GM23338 (cell line): ENCODE measurements at regions not wholly inside any gene's neighbourhood (a gene's known extent, or its start where the extent isn't known, plus 50 kb on each side); places are given as distances from the start of the nearest gene placed in this dataset.

ENCODE experiments used
- ATAC-seq: fragments of 200-7000 bp; cut with Tn5 transposase; 3 replicates; pipeline ENCODE4 v1.9.1; 2020
- DNase-seq: peaks from one replicate; pipeline ENCODE4 v3.0.0-alpha.2; 2015; ENCODE audit warnings: low spot score
- H2AFZ ChIP-seq: fragments of 200-600 bp; sonication (generic); 2 replicates; pipeline ENCODE4 v1.8.0; 2016; ENCODE audit warnings: antibody characterized with exemption, mild to moderate bottlenecking, moderate library complexity
- H3F3A ChIP-seq: fragments of 200-600 bp; sonication (generic); replicated peaks from 2 replicates; pipeline ENCODE4 v1.8.0; 2017; ENCODE audit warnings: antibody characterized with exemption, mixed run types, low read depth
- H3K27ac ChIP-seq: fragments of 200-600 bp; sonication (generic); 2 replicates; pipeline ENCODE4 v1.6.1; 2016; ENCODE audit warnings: low read depth
- H3K27me3 ChIP-seq: fragments of 200-600 bp; sonication (generic); 2 replicates; pipeline ENCODE4 v1.8.0; 2016; ENCODE audit warnings: mild to moderate bottlenecking, mixed run types, moderate library complexity; ENCODE audit not compliant: insufficient read depth
- H3K36me3 ChIP-seq: fragments of 200-600 bp; sonication (generic); 2 replicates; pipeline ENCODE4 v1.8.0; 2016; ENCODE audit warnings: mild to moderate bottlenecking; ENCODE audit not compliant: insufficient read depth
- H3K4me1 ChIP-seq: fragments of 200-600 bp; sonication (generic); 2 replicates; pipeline ENCODE4 v1.8.0; 2016; ENCODE audit warnings: mild to moderate bottlenecking, moderate library complexity; ENCODE audit not compliant: insufficient read depth
- H3K4me2 ChIP-seq: fragments of 200-600 bp; sonication (generic); 2 replicates; pipeline ENCODE4 v1.7.1; 2017; ENCODE audit warnings: mixed run types
- H3K4me3 ChIP-seq: fragments of 200-600 bp; sonication (generic); 2 replicates; pipeline ENCODE4 v1.6.1; 2016; ENCODE audit warnings: mixed run types
- H3K79me2 ChIP-seq: fragments of 200-600 bp; sonication (generic); replicated peaks from 2 replicates; pipeline ENCODE4 v1.8.0; 2017; ENCODE audit warnings: mild to moderate bottlenecking; ENCODE audit not compliant: insufficient read depth
- H3K9me2 ChIP-seq: fragments of 200-600 bp; sonication (generic); 2 replicates; pipeline ENCODE4 v1.8.0; 2017; ENCODE audit not compliant: insufficient read depth
- H4K20me1 ChIP-seq: fragments of 200-600 bp; sonication (generic); replicated peaks from 2 replicates; pipeline ENCODE4 v1.8.0; 2017; ENCODE audit warnings: mild to moderate bottlenecking; ENCODE audit not compliant: insufficient read depth
- H3K27ac Mint-ChIP-seq: 2 replicates; pipeline ENCODE4 v1.8.0; 2020; ENCODE audit warnings: inconsistent platforms, mild to moderate bottlenecking, moderate library complexity, mixed read lengths
- H3K27me3 Mint-ChIP-seq: 3 replicates; pipeline ENCODE4 v1.8.0; 2022; ENCODE audit warnings: low read depth, mild to moderate bottlenecking, moderate library complexity, mixed read lengths, inconsistent platforms; ENCODE audit not compliant: insufficient read depth, poor library complexity
- H3K36me3 Mint-ChIP-seq: 3 replicates; pipeline ENCODE4 v1.8.0; 2021; ENCODE audit warnings: low read depth, mild to moderate bottlenecking, inconsistent platforms, moderate library complexity, mixed read lengths
- H3K4me1 Mint-ChIP-seq: 3 replicates; pipeline ENCODE4 v1.8.0; 2020; ENCODE audit warnings: mild to moderate bottlenecking, inconsistent platforms, mixed read lengths
- H3K4me3 Mint-ChIP-seq: 3 replicates; pipeline ENCODE4 v1.8.0; 2021; ENCODE audit warnings: moderate library complexity, mild to moderate bottlenecking, inconsistent platforms, mixed read lengths
- H3K9me3 Mint-ChIP-seq: 3 replicates; pipeline ENCODE4 v1.8.0; 2020; ENCODE audit warnings: moderate library complexity, mild to moderate bottlenecking, inconsistent platforms, mixed read lengths
- CREB1 ChIP-seq: fragments of 250-450 bp; sonication (Bioruptor Pico); IDR thresholded peaks from 2 replicates; pipeline ENCODE4 v1.5.0; 2020; ENCODE audit warnings: low read depth, mild to moderate bottlenecking, moderate library complexity
- CTCF ChIP-seq, 2 experiments: fragments of 200-600 bp in 1 of 2; sonication (generic) in 1 of 2; conservative IDR thresholded peaks; 2 replicates each; pipeline versions ENCODE4 v1.5.1 to v1.6.1; 2016 to 2017; ENCODE audit warnings: antibody characterized with exemption in 2 of 2, low read depth in 2 of 2, mild to moderate bottlenecking in 2 of 2, moderate library complexity in 1 of 2
- EZH2 ChIP-seq: fragments of 200-600 bp; sonication (generic); IDR thresholded peaks from one replicate; pipeline ENCODE4 v1.8.0; 2017; ENCODE audit warnings: antibody characterized with exemption, mild to moderate bottlenecking, low read depth; ENCODE audit not compliant: unreplicated experiment
- EZH2phosphoT487 ChIP-seq: fragments of 200-600 bp; sonication (generic); IDR thresholded peaks from one replicate; pipeline ENCODE4 v1.8.1; 2018; ENCODE audit warnings: antibody characterized with exemption; ENCODE audit not compliant: unreplicated experiment
- JUNB ChIP-seq: IDR thresholded peaks from one replicate; pipeline ENCODE4 v1.6.1; 2016; ENCODE audit warnings: antibody characterized with exemption; ENCODE audit not compliant: unreplicated experiment
- NANOG ChIP-seq: IDR thresholded peaks from 2 replicates; pipeline ENCODE4 v1.6.1; 2016; ENCODE audit warnings: antibody characterized with exemption, borderline replicate concordance
- POLR2AphosphoS5 ChIP-seq: IDR thresholded peaks from 2 replicates; pipeline ENCODE4 v1.6.1; 2016; ENCODE audit warnings: antibody characterized with exemption, low read depth
- REST ChIP-seq: IDR thresholded peaks from one replicate; pipeline ENCODE4 v1.6.1; 2018; ENCODE audit warnings: antibody characterized with exemption; ENCODE audit not compliant: unreplicated experiment
- STAT1 ChIP-seq: IDR thresholded peaks from one replicate; pipeline ENCODE4 v1.6.1; 2016; ENCODE audit warnings: antibody characterized with exemption; ENCODE audit not compliant: unreplicated experiment
- ZNF114 ChIP-seq: fragments of 250-450 bp; sonication (Bioruptor Pico); IDR thresholded peaks from 2 replicates; pipeline ENCODE4 v1.5.0; 2020; ENCODE audit warnings: mild to moderate bottlenecking, moderate library complexity
- ZNF331 ChIP-seq: fragments of 250-450 bp; sonication (Bioruptor Pico); IDR thresholded peaks from 2 replicates; pipeline ENCODE4 v1.5.0; 2020; ENCODE audit warnings: low read depth, mild to moderate bottlenecking, moderate library complexity
- ZNF462 ChIP-seq: fragments of 250-450 bp; sonication (Bioruptor Pico); IDR thresholded peaks from 2 replicates; pipeline ENCODE4 v1.5.0; 2020; ENCODE audit warnings: mild to moderate bottlenecking, moderate library complexity
- TF ChIP-seq, protein P1 (sequence below): IDR thresholded peaks from 2 replicates; pipeline ENCODE4 v1.6.1; 2016; ENCODE audit warnings: antibody characterized with exemption

GRCh38 chr7:153190452-153190851, 430.9 kb downstream of the ACTR3B start:
- H3K27ac ChIP-seq: no peak overlapping the region
- no peaks in the 10 kb centered on the region; the same call in 1 of the 2 replicates for H3K4me1 ChIP-seq
- Mint-ChIP-seq H3K27me3 (peaks cover 2% of the 10 kb centered on the region), H3K4me3 (no peak overlapping the region), H3K9me3 (peaks cover 3% of the 10 kb centered on the region; the same call in 2 of the 3 replicates), H3K4me1 (peaks cover 4% of the 10 kb centered on the region; the same call in 2 of the 3 replicates), H3K36me3 (no peaks in the 10 kb centered on the region), H3K27ac (no peak overlapping the region)
- no peaks in the 10 kb centered on the region for H3K27me3 ChIP-seq
- no peaks in the 10 kb centered on the region for H4K20me1 ChIP-seq
- ATAC-seq (peak; percentile 76), DNase-seq (peak; percentile 70)
- no peaks in the 10 kb centered on the region for H3F3A ChIP-seq
- H2AFZ ChIP-seq: no peak overlapping the region
- TF ChIP-seq EZH2phosphoT487 (no peak), JUNB (no peak), ZNF114 (CRISPR knock-in tag) (no peak), ZNF462 (CRISPR knock-in tag) (no peak), STAT1 (no peak), CTCF (conservative IDR thresholded peaks at IDR 0.05; ENCODE audit: low read depth in 2 of 2) (no peak), EZH2 (no peak), ZNF331 (no peak), REST (no peak), CREB1 (CRISPR knock-in tag) (no peak), NANOG (no peak), POLR2AphosphoS5 (no peak)
- TF ChIP-seq, protein P1, sequence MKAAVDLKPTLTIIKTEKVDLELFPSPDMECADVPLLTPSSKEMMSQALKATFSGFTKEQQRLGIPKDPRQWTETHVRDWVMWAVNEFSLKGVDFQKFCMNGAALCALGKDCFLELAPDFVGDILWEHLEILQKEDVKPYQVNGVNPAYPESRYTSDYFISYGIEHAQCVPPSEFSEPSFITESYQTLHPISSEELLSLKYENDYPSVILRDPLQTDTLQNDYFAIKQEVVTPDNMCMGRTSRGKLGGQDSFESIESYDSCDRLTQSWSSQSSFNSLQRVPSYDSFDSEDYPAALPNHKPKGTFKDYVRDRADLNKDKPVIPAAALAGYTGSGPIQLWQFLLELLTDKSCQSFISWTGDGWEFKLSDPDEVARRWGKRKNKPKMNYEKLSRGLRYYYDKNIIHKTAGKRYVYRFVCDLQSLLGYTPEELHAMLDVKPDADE: no peak
- no peak overlapping the region for H3K4me2 ChIP-seq
- no peaks in the 10 kb centered on the region for H3K36me3 ChIP-seq
- no peak overlapping the region for H3K4me3 ChIP-seq
- no peaks in the 10 kb centered on the region for H3K9me2 ChIP-seq
- H3K79me2 ChIP-seq: no peaks in the 10 kb centered on the region
